ENCODE measurements at regions not wholly inside any gene's neighbourhood (a gene's known extent, or its start where the extent isn't known, plus 50 kb on each side); places are given as distances from the start of the nearest gene placed in this dataset.
"Not testable (repeated sequence)": the region's sequence is repeated elsewhere in the genome, so short reads cannot be mapped to it uniquely, and the experiment has no call there.

DNA sequence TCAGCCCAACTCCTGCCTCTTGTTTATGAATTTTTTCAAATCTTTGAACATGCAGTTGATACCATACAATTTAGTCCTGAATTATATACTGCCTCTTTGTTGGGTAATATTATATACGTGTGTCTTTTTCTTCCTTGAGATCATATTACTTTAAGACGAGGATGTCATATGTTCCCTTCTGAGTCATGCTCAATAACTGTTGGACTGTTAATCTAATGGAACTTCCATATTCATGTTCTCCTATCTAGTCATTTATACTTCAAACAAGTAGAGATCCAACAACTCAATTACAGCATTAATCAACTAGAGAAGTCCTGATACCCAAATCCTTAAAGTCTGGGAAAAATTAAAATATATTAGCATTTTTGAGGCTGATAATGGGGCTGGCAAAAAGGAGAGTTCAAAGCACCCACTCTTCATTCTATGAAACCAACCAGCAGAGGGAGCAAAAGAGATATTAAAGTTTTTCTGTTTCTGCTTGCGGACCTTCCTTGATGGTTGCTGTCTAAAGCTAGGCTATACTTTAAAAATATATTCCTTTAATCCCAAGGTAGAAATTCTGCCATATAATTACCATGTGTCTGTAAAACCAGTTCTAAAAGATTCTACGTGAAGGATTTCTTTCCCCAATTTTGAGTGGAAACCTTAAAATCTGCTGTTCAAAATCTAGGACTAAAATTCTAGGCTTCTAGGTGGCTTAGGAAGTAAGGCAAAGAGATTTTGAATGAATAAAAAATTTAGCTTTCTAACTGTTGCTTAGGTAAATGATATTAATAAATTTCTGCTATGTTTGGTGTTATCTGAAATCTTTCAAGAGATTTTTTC is 498.9 kb downstream of the BCKDHB start:
- ChIA-PET POLR2A (no interaction called here), CTCF (interaction anchor here (0.8 to 1.6 kb wide), 3 partner anchors 1148 to 1435 kb away, joined by 3 to 9 read pairs (median 4); no protein-coding TSS in a partner anchor)
- no peak for DNase-seq (ENCODE audit: extremely low spot score)
- TF ChIP-seq, protein P1, sequence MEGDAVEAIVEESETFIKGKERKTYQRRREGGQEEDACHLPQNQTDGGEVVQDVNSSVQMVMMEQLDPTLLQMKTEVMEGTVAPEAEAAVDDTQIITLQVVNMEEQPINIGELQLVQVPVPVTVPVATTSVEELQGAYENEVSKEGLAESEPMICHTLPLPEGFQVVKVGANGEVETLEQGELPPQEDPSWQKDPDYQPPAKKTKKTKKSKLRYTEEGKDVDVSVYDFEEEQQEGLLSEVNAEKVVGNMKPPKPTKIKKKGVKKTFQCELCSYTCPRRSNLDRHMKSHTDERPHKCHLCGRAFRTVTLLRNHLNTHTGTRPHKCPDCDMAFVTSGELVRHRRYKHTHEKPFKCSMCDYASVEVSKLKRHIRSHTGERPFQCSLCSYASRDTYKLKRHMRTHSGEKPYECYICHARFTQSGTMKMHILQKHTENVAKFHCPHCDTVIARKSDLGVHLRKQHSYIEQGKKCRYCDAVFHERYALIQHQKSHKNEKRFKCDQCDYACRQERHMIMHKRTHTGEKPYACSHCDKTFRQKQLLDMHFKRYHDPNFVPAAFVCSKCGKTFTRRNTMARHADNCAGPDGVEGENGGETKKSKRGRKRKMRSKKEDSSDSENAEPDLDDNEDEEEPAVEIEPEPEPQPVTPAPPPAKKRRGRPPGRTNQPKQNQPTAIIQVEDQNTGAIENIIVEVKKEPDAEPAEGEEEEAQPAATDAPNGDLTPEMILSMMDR (IDR thresholded peaks at IDR 0.05; ENCODE audit: control extremely low read depth, extremely low read depth, low read depth, missing control alignments) = peak; percentile 51

DNA sequence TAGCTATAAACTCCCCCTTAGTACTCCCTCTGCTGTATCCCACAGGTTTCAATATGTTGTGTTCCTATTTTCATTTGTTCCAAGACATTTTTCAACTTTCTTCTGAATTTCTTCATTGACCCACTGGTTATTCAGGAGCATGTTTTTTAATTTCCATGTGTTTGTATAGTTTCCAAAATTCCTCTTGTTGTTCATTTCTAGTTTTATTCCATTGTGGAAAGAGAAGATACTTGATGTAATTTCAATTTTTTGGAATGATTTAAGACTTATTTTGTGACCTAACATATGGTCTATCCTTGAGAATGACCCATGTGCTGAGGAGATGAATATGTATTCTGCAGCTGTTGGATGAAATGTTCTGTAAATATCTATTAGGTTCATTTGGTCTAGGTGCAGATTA is 497.2 kb downstream of the BCKDHB start:
- POLR2A ChIA-PET = no interaction called here
- TF ChIP-seq, protein P1 (IDR thresholded peaks at IDR 0.05; ENCODE audit: control extremely low read depth, extremely low read depth, low read depth, missing control alignments) = no peak
- no peak for DNase-seq (ENCODE audit: extremely low spot score)
- CTCF ChIA-PET = interaction anchor here (1.5 kb wide), 1 partner anchor 15 kb away, joined by 3 read pairs; no protein-coding TSS in a partner anchor

DNA sequence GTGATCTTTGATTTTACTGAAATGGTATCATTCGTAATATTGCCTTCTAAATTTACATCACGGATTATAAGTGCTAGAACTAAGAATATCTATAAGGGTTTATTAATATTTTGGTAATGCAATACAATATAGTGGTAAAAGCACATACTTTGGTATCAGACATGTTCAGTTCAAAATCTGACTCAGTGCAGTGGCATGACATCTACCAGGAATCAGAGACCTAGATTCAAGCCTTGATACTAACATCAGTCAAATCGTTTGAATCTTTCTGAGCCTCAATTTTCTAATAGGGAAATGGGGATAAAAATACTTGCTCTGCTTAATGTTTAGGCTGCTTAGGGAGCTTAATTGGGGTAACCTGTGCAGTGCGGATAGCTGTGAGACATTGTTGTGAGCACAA is 488.0 kb downstream of the BCKDHB start:
- TF ChIP-seq, protein P1 (IDR thresholded peaks at IDR 0.05; ENCODE audit: control extremely low read depth, extremely low read depth, low read depth, missing control alignments) = no peak
- DNase-seq (ENCODE audit: extremely low spot score) = no peak
- ChIA-PET CTCF (no interaction called here), POLR2A (no interaction called here)

DNA sequence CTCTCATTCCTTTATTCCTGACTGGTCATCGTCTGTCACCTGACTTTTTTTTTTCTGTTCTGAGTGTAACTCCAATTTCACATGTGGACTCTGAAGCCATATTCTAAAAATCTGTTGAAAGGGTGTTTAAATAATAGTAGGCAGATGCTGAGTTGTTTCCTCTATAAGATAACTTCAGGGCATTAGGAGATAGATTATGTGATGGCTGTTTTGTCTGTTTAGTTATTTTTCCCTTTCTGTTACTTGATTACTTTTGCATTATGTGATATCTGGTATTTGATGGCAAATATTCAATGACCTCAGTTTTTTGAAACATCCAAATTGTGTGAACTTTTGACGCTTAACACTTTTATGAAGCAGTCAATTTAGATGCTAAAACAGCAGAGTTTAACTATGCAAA is 486.0 kb downstream of the BCKDHB start:
- TF ChIP-seq, protein P1 (IDR thresholded peaks at IDR 0.05; ENCODE audit: control extremely low read depth, extremely low read depth, low read depth, missing control alignments) = no peak
- no peak for DNase-seq (ENCODE audit: extremely low spot score)

DNA sequence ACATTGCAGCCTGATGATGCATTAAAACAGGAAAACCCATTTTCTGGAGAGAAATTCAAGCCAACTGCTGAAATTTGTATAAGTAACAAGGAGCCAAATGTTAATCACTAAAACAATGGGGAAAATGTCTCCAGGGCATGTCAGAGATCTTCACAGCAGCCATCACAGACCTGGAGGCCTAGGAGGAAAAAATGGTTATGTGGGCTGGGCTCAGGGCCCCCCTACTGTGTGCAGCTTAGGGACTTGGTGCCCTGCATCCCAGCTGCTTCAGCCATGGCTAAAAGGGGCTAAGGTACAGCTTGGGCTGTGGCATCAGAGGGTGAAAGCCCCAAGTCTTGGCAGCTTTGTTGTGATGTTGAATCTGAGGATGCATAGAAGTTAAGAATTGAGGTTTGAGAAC is 479.8 kb downstream of the BCKDHB start:
- ChIA-PET POLR2A (no interaction called here), CTCF (no interaction called here)
- no peak for DNase-seq (ENCODE audit: extremely low spot score)
- TF ChIP-seq, protein P1 (IDR thresholded peaks at IDR 0.05; ENCODE audit: control extremely low read depth, extremely low read depth, low read depth, missing control alignments) = no peak

More for the DNA sequence above, 486.0 kb downstream of the BCKDHB start:
- POLR2A ChIA-PET = no interaction called here
- CTCF ChIA-PET = no interaction called here

DNA sequence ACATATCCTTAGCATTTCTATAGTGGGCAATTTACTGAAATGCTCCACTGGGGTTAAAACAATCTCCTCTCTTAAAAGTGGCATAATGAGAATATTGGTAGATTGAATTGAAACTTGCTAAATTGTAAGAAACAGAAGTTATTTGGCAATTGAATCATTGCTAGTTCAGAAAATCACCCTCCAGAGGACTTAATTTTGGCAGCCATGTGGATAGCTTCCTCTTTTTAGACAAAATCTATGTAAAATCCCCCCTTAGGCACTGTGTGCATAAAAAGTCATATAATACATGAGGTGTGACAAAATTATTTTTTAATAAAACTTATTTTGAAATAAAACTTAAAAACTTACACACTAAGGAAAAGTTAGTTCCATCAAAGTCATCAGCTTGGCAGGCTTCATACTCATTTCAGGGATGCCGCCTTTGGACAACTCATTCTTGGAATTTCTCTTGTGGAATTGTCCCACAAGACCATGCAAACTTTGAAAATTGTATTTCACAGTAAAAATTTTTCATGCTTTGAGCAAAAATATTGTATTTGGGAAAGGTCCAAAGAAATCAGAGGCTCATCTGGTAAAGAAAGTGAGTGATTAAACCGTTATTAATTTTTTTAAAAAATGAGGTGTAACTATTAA is 473.0 kb downstream of the BCKDHB start:
- CTCF ChIA-PET = interaction anchor here (1.1 kb wide), 1 partner anchor 9 kb away, joined by 4 read pairs; no protein-coding TSS in a partner anchor
- TF ChIP-seq, protein P1 (IDR thresholded peaks at IDR 0.05; ENCODE audit: control extremely low read depth, extremely low read depth, low read depth, missing control alignments) = no peak
- POLR2A ChIA-PET = no interaction called here
- no peak for DNase-seq (ENCODE audit: extremely low spot score)

DNA sequence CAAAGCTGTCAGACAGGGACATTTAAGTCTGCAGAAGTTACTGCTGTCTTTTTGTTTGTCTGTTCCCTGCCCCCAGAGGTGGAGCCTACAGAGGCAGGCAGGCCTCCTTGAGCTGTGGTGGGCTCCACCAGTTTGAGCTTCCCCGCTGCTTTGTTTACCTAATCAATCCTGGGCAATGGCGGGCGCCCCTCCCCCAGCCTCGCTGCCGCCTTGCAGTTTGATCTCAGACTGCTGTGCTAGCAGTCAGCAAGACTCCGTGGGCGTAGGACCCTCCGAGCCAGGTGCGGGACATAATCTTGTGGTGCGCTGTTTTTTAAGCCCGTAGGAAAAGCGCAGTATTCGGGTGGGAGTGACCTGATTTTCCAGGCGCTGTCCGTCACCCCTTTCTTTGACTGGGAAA is 466.8 kb downstream of the BCKDHB start:
- DNase-seq (ENCODE audit: extremely low spot score); CTCF ChIA-PET; POLR2A ChIA-PET: not testable (repeated sequence)

Measured in GM10248 (cell line).